HG03575 (cell line): ENCODE measurements at regions not wholly inside any gene's neighbourhood (a gene's known extent, or its start where the extent isn't known, plus 50 kb on each side); places are given as distances from the start of the nearest gene placed in this dataset.

Source experiments
- ATAC-seq: cut with Tn5 transposase; IDR thresholded peaks from one replicate; pipeline ENCODE4 v1.9.1; 2021; ENCODE audit not compliant: unreplicated experiment, insufficient number of reproducible peaks, low FRiP score; ENCODE audit errors: extremely low read depth

- ATAC-seq = no peak
These were observed 143.7 kb upstream of the COL1A2 start for GRCh38 chr7:94250987-94251386.

DNA sequence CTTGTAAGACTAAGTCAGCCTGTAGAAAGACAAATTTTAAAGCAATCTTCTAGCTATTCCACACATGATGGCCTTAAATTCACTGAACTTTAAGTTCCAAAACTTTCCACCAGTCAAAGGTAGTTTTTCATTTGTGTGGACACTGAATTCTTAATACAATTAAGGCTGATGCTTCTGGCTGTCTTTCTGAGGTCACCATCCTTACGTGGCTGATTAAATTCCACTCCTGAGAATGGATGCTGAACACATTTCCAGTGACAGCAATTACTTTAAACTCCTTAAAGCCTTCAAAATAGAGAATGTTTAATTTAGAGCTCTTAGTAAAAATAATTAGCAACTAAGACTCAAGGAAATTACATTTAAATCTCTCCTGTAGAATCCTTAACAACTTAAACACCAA lies 142.6 kb upstream of the COL1A2 start:
- ATAC-seq = no peak

DNA sequence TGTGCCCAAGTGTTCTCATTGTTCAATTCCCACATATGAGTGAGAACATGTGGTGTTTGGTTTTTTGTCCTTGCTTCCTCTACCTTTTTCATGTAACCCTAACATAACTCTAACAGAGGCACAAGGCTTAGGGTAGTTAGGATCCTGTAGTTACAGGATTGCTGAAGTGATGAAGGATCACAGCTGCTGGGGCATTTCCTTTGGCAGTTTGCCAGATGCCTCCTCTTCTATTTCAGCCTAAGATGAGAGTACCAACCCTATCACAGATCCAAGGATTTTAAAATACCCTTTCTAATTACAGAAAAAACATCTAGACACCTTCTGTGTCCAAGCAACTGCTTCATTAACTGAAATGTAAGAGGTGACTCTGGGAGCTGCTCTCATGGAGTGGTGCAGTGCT lies 141.7 kb upstream of the COL1A2 start:
- ATAC-seq = no peak

- no peak for ATAC-seq
These were observed 141.0 kb upstream of the COL1A2 start for GRCh38 chr7:94253686-94254085.

- no peak for ATAC-seq
These were observed 136.0 kb upstream of the COL1A2 start for GRCh38 chr7:94258418-94259300.

- ATAC-seq = no peak
These were observed 133.6 kb upstream of the COL1A2 start for GRCh38 chr7:94261067-94261466.

DNA sequence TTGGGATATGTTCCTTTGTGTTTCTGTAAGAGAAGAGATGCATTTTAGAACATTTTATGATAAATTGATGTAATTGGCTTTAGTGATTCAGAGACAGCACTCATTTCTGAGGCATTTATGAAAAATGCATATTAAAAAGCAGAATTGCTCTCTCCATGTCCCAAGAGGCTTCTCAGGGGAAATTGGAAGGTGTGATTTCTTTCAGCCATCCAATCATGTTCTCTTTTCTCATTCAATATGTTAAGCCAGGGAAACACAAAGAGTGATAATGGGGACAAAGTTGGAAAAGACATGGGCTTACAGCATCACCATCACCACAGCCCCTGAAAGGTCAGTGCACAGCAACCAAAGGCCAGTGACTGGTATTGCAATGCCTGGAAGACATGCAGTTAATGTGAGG lies 129.9 kb upstream of the COL1A2 start:
- no peak for ATAC-seq

- ATAC-seq = no peak
These were observed 129.2 kb upstream of the COL1A2 start for GRCh38 chr7:94265456-94265855.

DNA sequence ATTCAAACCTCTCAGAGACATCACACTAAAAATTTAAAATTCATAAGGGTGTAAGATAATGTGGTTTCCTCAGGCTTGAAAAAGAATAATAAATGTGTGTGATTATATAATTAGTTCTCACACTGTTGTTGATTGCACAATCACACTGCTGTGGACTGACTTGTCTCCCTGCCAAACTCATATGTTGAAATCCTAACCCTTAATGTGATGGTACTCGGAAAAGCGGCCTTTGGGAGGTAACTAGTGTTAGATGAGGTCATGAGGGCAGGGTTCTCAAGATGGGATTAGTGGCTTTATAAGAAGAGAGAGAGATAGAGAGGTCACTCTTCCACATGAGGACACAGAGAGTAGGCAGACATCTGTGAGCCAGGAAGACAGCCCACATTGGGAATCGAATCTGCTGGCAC lies 128.5 kb upstream of the COL1A2 start:
- no peak for ATAC-seq

DNA sequence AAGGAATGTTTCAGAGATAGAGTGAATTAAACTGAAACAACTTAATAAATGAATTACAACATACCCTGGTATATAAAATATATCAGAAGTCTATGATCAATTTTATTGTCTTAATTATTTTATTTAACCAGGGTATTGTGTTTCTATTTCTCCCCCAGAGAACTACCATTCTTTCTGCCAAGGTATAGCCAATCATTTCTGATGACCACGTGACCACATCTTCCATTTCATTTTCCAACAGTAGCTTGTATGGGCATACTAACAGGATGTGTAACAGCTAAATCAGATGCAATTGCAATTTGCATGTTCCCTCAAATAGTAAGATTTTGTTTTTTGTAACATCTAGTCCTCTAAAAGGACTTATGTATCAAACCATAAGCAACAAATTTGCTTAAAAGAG lies 123.9 kb upstream of the COL1A2 start:
- ATAC-seq = no peak

- no peak for ATAC-seq
These were observed 121.7 kb upstream of the COL1A2 start for GRCh38 chr7:94272821-94273583.

- ATAC-seq = no peak
These were observed 119.9 kb upstream of the COL1A2 start for GRCh38 chr7:94274828-94275227.

DNA sequence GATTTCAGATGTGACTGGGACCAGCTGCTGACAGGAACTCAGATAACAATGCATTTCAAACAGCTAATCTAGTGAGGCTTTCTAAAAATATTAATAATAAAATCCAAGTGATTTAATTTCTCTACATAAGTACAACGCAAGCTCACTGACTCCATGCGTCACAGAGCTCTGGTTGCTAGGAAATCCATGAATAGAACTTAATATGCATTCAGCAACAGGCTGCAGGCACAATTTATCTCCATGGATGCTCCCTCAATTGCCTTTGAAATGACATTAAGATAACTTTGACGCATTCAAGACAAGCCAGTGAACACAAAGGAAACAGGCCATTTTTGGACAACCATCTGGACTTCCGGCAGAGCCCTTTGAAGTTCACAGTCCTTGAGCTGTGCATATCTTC lies 118.7 kb upstream of the COL1A2 start:
- ATAC-seq = no peak

DNA sequence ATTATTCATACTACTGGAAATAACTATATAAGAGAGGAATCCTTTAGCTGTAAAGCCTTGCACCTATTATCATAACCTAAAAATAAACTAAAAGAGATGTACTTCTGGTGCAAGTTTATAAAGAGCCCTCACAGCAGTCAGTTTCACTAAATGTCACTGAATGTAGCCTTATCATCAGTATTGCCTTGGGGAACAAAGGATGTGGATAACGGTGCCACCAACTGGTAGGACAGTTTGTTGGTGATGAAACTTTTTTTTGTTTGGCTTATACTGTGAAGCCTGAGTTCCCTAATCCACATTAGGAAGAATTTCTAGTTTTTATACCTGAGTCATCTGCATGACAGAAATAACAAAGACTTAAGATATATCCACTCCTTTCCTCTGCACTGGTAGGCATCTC lies 117.9 kb upstream of the COL1A2 start:
- no peak for ATAC-seq

DNA sequence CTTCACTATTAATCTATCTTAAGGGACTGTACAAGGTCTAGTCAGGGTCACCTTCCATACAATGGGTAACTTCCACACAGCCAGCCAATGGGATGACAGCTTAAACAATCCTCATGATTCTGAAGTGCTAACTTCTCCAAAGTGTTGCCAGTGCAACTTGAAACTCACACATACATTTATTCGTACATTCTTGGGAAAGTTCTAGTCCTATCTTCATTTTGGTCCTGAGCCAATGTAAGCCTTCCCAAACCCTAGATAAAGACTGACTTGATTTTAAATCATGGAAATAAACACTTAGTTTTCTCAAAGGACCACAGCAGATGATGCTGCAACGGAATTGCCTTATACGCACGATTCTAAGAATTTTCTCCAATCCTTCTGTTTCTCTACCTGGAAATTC lies 117.5 kb upstream of the COL1A2 start:
- no peak for ATAC-seq

DNA sequence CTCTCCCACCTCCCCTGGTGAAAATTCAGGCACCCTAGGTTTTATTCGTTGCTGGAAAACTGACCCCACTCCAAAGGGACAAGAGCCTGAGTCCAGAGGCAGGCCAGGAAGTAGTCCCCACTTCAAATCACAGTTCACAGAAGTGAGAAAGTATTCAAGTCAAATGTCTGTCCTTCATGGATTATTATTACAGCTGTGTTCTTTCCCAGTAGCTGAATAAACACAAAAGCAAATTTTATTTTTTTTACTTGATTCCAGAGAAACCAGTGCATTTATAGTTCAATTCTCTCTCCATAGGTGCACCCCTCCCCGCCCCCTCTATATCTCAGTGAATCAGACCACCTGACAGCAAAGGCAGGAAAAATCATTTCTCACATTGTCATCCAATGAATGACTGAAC lies 113.8 kb upstream of the COL1A2 start:
- ATAC-seq = no peak

DNA sequence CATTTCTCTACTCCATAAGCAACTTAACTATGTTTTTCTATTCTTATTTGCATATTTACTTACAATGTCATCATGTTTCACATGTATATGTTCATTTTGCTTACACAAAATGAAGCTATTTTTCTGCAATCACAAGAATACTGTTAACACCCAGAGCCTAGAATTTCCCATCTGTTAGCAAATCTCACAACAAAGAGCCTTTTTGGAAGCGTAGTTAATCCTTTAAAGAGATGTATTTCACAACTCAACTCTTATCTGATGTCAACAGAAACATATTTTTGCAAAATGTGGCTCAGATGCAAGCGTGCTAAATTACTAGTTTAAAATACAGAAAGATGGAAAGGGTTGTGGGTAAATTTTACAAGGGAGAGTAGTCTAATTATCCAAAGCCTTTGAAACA lies 110.6 kb upstream of the COL1A2 start:
- ATAC-seq = no peak

GRCh38 chr7:94286111-94286510 lies 108.6 kb upstream of the COL1A2 start:
- no peak for ATAC-seq

- no peak for ATAC-seq
These were observed 106.6 kb upstream of the COL1A2 start for GRCh38 chr7:94288096-94288495.

GRCh38 chr7:94289071-94289470 lies 105.6 kb upstream of the COL1A2 start:
- ATAC-seq = no peak
